Suprapubic skin (tissue), 4 donors: ENCODE measurements at regions not wholly inside any gene's neighbourhood (a gene's known extent, or its start where the extent isn't known, plus 50 kb on each side); places are given as distances from the start of the nearest gene placed in this dataset.
"Not testable (repeated sequence)": the region's sequence is repeated elsewhere in the genome, so short reads cannot be mapped to it uniquely, and the experiment has no call there.

Experiments
- DNase-seq, 2 donors: peaks; one replicate each; pipeline ENCODE4 v3.0.0-alpha.2; 2019; ENCODE audit warnings: low spot score in 2 of 2
- H3K27ac ChIP-seq: fragments of 200-600 bp; sonication (generic); one replicate; pipeline ENCODE4 v1.5.1; 2019
- H3K27me3 ChIP-seq: fragments of 200-600 bp; sonication (generic); one replicate; pipeline ENCODE4 v1.5.1; 2019
- H3K36me3 ChIP-seq: fragments of 200-600 bp; sonication (generic); one replicate; pipeline ENCODE4 v1.5.1; 2019
- H3K4me1 ChIP-seq: fragments of 200-600 bp; sonication (generic); one replicate; pipeline ENCODE4 v1.5.1; 2019
- H3K4me3 ChIP-seq: fragments of 200-600 bp; sonication (generic); one replicate; pipeline ENCODE4 v1.5.1; 2019; ENCODE audit warnings: mild to moderate bottlenecking
- H3K9me3 ChIP-seq: fragments of 200-600 bp; sonication (generic); one replicate; pipeline ENCODE4 v1.5.1; 2019
- EP300 ChIP-seq: sonication (generic); formaldehyde crosslinking; IDR thresholded peaks from one replicate; pipeline ENCODE4 v1.6.1; 2017; ENCODE audit warnings: antibody characterized with exemption
- POLR2A ChIP-seq, 2 donors: fragments of 450-650 bp; IDR thresholded peaks; one replicate each; pipeline ENCODE4 v1.6.1; 2017; ENCODE audit warnings: antibody characterized with exemption in 2 of 2, mild to moderate bottlenecking in 2 of 2, moderate library complexity in 2 of 2
- POLR2AphosphoS5 ChIP-seq, 3 donors: sonication (generic); formaldehyde crosslinking; IDR thresholded peaks; one replicate each; pipeline ENCODE4 v1.6.1; 2017; ENCODE audit warnings: antibody characterized with exemption in 3 of 3
- WGBS: methylation state at CpG from one replicate; pipeline ENCODE4 v1.1.5; 2018; 5-methylcytosine and 5-hydroxymethylcytosine counted together
- TF ChIP-seq, protein P1 (sequence below), 2 donors: fragments of 200-600 bp in 1 of 2; fragments of 450-650 bp in 1 of 2; sonication (generic) in 1 of 2; IDR thresholded peaks; one replicate each; pipeline ENCODE4 v1.5.1; 2016 to 2019; ENCODE audit warnings: antibody characterized with exemption in 2 of 2, mild to moderate bottlenecking in 1 of 2, moderate library complexity in 1 of 2

DNA sequence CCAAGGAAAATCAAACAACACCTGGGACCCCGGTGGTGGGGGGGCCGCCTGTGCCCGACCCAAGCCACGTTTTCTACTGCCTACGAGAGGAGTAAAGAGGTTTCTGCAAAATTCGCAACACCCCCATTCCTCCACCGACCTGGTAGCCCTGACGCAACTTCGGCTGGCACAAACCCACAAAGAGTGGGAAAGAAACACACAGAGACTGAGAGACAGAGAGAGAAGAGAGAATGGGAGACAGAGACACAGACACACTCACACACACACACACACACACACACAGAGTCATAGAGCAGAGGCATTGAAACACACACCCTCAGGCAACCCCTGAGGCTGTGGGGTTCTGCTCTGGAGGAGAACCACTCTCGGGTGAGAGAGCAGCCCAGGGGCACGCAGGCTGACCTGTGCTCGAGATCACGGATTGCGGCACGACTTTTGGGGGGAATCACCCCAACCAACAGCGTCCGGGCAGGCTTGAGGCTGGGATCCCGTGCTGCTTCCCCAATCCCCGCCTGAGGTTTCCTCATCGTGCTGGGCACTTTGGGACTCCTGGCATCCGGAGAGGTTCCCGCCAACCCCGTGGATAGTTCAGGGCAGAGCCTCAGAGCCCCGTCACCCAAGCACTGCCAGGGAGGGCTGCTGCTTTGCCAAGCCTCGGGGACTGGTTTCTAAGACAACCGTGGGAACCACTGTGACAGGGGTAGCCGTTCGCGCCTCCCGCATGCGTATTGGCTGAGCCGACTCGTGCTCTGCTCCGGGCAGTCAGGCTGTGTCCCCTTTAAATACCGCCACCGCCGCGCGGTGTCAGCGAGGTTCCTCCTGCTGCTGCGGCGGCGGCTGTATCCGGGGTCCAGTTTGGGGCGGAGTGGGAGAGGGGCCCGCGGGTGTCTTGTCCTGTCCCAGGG lies 682.4 kb upstream of the TPTE start:
- H3K4me1 ChIP-seq: no peaks in the 10 kb centered on the region
- peaks cover 18% of the 10 kb centered on the region for H3K9me3 ChIP-seq
- 75% methylated on average over 47 of the region's 47 CpGs for WGBS
- no peak overlapping the region for H3K4me3 ChIP-seq
- no peaks in the 10 kb centered on the region for H3K36me3 ChIP-seq
- TF ChIP-seq POLR2AphosphoS5 (IDR thresholded peaks at IDR 0.05) (no peak), POLR2A (IDR thresholded peaks at IDR 0.05) (no peak), EP300 (no peak)
- TF ChIP-seq, protein P1, sequence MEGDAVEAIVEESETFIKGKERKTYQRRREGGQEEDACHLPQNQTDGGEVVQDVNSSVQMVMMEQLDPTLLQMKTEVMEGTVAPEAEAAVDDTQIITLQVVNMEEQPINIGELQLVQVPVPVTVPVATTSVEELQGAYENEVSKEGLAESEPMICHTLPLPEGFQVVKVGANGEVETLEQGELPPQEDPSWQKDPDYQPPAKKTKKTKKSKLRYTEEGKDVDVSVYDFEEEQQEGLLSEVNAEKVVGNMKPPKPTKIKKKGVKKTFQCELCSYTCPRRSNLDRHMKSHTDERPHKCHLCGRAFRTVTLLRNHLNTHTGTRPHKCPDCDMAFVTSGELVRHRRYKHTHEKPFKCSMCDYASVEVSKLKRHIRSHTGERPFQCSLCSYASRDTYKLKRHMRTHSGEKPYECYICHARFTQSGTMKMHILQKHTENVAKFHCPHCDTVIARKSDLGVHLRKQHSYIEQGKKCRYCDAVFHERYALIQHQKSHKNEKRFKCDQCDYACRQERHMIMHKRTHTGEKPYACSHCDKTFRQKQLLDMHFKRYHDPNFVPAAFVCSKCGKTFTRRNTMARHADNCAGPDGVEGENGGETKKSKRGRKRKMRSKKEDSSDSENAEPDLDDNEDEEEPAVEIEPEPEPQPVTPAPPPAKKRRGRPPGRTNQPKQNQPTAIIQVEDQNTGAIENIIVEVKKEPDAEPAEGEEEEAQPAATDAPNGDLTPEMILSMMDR (IDR thresholded peaks at IDR 0.05): no peak
- H3K27me3 ChIP-seq: no peaks in the 10 kb centered on the region
- H3K27ac ChIP-seq: no peak overlapping the region
- peak; percentile 68 to 85 for DNase-seq

DNA sequence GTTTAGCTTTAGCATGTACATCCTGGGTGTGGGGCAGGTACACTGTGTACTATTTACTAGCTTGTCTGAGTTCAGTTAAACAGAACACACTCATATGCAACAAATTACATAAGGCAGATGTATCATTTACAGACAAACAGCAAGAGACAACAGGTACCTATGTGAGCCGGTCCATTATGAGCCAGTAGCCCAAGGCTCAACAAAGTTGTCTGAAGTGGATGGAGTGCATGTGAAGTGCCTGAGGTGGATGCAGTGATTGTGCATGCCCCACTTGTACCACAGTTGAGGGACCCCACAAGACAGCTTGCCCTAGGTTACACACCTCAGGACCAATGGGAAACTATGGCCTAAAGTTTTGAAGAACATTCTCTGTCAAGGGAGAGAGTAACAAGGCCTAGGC lies 677.3 kb upstream of the TPTE start:
- peaks cover 33% of the 10 kb centered on the region for H3K9me3 ChIP-seq
- DNase-seq, H3K4me3 ChIP-seq, H3K27me3 ChIP-seq, H3K36me3 ChIP-seq, H3K4me1 ChIP-seq, H3K27ac ChIP-seq: not testable (repeated sequence)
- 90% methylated on average over 1 of the region's 1 CpG for WGBS

DNA sequence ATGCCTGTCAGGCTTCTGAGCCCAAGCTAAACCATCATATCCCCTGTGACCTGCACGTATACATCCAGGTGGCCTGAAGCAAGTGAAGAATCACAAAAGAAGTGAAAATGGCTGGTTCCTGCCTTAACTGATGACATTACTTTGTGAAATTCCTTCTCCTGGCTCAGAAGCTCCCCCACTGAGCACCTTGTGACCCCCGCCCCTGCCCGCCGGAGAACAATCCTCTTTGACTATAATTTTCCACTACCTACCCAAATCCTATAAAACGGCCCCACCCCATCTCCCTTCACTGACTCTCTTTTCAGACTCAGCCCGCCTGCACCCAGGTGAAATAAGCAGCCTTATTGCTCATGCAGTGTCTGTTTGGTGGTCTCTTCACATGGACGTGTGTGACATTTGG lies 673.9 kb upstream of the TPTE start:
- not testable (repeated sequence) for H3K4me3 ChIP-seq, H3K27ac ChIP-seq, H3K36me3 ChIP-seq, H3K4me1 ChIP-seq, H3K27me3 ChIP-seq, DNase-seq
- WGBS: 74% methylated on average over 7 of the region's 7 CpGs
- H3K9me3 ChIP-seq: peaks cover 40% of the 10 kb centered on the region

DNA sequence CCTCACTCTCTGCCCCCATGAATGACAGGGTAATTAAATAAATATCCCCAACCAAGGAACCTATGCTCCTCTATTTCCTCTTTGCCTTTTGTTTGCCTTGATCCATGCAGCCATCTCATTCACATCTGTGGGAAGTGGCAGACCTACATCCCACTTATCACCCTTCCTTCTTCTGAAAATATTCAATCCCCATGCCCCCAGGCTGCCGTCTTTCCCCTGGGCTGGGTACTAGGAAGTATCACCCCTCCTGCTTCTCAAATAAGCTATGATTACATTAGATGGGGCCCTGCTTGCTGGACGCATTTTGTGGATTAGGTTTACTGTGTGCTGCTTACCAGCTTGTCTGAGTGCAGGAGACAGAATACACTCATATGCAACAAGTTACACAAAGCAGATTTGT lies 670.2 kb upstream of the TPTE start:
- H3K36me3 ChIP-seq, H3K27me3 ChIP-seq, H3K27ac ChIP-seq, H3K4me1 ChIP-seq, DNase-seq, H3K4me3 ChIP-seq: not testable (repeated sequence)
- peaks cover 33% of the 10 kb centered on the region for H3K9me3 ChIP-seq
- WGBS: 61% methylated on average over 2 of the region's 2 CpGs

DNA sequence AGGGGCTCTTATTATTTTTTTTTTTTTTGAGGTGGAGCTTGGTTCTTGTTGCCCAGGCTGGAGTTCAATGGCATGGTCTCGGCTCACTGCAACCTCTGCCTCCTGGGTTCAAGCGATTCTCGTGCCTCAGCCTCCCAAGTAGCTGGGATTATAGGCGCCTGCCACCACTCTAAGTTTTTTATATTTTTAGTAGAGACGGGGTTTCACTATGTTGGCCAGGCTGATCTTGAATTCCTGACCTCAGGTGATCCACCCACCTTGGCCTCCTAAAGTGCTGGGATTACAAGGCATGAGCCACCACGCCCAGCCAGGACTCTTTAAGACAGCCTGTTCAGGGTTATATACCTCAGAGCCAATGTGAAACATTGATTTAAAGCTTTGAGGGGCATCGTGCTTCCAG lies 669.7 kb upstream of the TPTE start:
- 64% methylated on average over 7 of the region's 7 CpGs for WGBS
- H3K4me1 ChIP-seq, DNase-seq, H3K27me3 ChIP-seq, H3K4me3 ChIP-seq, H3K36me3 ChIP-seq, H3K27ac ChIP-seq: not testable (repeated sequence)
- peaks cover 33% of the 10 kb centered on the region for H3K9me3 ChIP-seq

DNA sequence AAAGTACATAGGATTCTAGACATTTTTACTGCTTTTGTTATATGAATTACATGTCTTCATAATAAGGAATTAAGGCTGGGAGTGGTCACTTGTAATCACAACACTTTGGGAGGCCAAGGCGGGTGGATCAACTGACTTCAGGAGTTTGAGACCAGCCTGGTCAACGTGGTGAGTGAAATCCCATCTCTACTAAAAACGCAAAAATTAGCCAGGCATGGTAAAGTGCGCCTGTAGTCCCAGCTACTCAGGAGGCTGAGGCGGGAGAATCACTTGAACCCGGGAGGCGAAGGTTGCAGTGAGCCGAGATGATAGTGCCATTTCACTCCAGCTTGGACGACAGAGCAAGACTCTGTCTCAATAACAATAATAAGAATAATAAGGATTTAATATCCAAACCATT lies 663.8 kb upstream of the TPTE start:
- H3K4me1 ChIP-seq, H3K36me3 ChIP-seq, H3K27ac ChIP-seq, DNase-seq, H3K4me3 ChIP-seq, H3K27me3 ChIP-seq: not testable (repeated sequence)
- 61% methylated on average over 9 of the region's 9 CpGs for WGBS
- H3K9me3 ChIP-seq: peaks cover 14% of the 10 kb centered on the region

DNA sequence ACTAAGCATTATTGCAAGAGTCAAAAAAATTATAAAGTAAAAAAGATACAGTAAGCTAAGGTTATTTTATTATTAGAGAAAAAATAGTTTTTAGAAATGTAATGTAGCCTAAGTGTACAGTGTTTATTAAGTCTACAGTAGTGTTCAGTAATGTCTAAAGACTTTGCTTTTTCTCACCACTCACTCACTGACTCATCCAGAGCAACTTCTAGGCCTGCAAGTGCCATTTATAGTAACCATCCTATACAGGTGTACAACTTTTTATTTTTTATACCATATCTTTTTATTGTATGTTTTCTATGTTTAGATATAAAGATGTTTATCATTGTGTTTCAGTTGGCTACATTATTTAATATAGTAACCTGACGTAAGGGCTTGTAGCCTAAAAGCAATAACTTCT lies 661.5 kb upstream of the TPTE start:
- 87% methylated on average over 1 of the region's 1 CpG for WGBS

DNA sequence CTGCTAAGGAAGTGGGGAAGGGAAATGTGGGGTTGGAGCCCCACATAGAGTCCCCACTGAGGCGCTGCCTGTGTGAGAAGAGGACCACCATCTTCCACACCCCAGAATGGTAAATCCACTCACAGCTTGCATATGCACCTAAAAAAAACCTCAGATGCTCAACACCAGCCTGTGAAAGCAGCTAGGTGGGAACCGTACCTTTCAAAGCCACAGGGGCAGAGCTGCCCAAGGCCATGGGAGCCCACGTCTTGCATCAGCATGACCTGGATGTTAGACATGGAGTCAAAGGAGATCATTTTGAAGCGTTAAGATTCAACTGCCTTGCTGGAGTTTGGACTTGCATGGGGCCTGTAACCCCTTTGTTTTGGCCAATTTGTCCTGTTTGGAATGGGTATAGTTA lies 658.9 kb upstream of the TPTE start:
- H3K9me3 ChIP-seq: peaks cover 32% of the 10 kb centered on the region
- 57% methylated on average over 4 of the region's 4 CpGs for WGBS
- not testable (repeated sequence) for H3K36me3 ChIP-seq, H3K27ac ChIP-seq, H3K4me1 ChIP-seq, DNase-seq, H3K27me3 ChIP-seq, H3K4me3 ChIP-seq

More for the DNA sequence above, 661.5 kb upstream of the TPTE start:
- H3K9me3 ChIP-seq: peaks cover 20% of the 10 kb centered on the region
- not testable (repeated sequence) for H3K4me3 ChIP-seq, H3K4me1 ChIP-seq, H3K36me3 ChIP-seq, H3K27ac ChIP-seq, H3K27me3 ChIP-seq, DNase-seq

DNA sequence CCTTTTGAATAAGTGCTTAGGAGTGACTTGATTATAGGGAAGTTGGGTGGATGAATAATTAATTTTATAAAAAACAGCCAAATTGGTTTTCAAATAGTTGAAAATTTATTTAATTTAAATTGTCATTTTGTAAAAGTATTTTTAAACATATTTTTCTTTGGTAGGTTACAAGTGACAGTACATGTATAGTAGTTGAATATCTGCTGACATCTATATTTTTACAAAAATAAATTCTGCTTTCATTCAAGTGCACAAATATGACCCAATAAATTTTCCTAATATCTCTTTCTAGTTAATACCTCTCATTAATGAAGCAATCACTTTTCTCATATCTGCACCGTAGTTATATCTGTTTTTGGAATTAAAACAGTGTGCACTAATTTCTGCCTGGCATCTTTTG lies 653.6 kb upstream of the TPTE start:
- not testable (repeated sequence) for H3K36me3 ChIP-seq, H3K4me3 ChIP-seq, H3K4me1 ChIP-seq, DNase-seq, H3K27me3 ChIP-seq, H3K27ac ChIP-seq
- 76% methylated on average over 1 of the region's 1 CpG for WGBS
- H3K9me3 ChIP-seq: peaks cover 32% of the 10 kb centered on the region

DNA sequence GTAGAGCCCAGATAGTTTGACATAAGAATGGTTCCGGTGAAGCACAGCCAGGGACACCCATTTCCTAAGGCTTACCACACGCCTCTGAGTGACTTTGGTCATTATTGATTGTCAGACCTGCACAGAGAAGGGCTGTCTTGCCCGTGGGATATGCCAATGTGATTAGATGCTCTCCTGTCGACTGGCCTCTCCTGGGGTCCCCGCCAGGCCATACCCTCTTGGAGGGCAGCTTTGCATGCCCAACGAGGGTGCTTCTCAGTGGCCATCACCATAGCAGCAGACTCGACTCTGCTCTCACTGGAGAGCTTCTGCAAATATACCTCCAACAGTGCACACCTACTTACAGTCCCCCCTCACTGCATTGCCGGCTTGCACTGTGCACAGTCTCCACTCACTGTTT lies 648.3 kb upstream of the TPTE start:
- 55% methylated on average over 8 of the region's 8 CpGs for WGBS
- not testable (repeated sequence) for H3K27ac ChIP-seq, H3K4me1 ChIP-seq, DNase-seq, H3K27me3 ChIP-seq, H3K36me3 ChIP-seq, H3K4me3 ChIP-seq
- H3K9me3 ChIP-seq: peaks cover 29% of the 10 kb centered on the region

DNA sequence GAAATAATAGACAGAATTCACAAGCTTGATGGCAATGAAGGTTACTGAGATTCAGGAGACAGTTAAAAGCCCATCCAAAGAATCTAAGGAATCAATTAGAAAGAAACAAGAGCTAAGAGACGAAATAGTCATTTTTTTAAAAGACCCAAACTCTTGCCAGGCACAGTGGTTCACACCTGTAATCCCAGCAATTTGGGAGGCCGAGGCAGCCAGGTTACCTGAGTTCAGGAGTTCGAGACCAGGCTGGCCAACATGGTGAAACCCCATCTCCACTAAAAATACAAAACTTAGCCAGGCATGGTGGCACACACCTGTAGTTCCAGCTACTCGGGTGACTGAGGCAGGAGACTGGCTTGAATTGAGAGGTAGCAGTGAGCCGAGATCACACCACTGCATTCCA lies 647.2 kb upstream of the TPTE start:
- H3K4me3 ChIP-seq, H3K36me3 ChIP-seq, H3K4me1 ChIP-seq, DNase-seq, H3K27me3 ChIP-seq, H3K27ac ChIP-seq: not testable (repeated sequence)
- WGBS: 63% methylated on average over 5 of the region's 5 CpGs
- peaks cover 25% of the 10 kb centered on the region for H3K9me3 ChIP-seq

DNA sequence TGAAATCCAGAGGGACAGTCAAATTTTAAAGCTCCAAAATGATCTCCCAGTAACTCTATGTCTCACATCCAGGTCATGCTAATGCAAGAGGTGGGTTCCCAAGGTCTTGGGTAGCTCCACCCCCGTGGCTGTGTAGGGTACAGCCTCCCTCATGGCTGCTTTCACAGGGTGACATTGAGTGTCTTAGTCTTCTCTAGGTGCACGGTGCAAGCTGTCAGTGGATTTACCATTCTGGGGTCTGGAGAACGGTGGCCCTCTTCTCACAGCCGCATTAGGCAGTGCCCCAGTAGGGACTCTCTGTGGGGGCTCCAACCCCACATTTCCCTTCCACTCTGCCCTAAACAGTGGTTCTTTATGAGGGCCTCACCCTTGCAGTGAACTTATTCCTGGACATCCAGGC lies 640.0 kb upstream of the TPTE start:
- not testable (repeated sequence) for H3K27ac ChIP-seq, H3K4me3 ChIP-seq, DNase-seq, H3K27me3 ChIP-seq, H3K4me1 ChIP-seq, H3K36me3 ChIP-seq
- H3K9me3 ChIP-seq: peaks cover 42% of the 10 kb centered on the region
- WGBS: 65% methylated on average over 4 of the region's 4 CpGs

DNA sequence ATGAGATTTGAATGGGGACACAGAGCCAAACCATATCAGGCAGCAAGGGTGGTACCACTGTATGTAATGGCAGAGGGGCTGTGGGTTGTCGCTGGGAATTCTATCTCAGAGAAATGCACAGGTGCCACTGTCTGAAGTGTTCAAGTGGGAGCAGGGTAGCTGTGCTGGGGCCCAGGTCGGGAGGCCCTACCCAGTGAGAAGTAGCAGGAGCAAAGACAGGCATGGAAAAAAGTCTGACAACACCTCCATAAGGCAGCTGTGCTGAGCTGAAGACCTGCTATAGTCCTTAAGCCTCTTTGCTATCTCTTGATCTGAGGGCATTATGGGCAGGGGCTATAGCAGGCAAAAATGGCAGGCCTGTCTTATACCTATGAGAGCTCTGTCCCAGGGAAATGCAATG lies 638.3 kb upstream of the TPTE start:
- not testable (repeated sequence) for DNase-seq, H3K27ac ChIP-seq, H3K27me3 ChIP-seq, H3K36me3 ChIP-seq, H3K4me1 ChIP-seq, H3K4me3 ChIP-seq
- peaks cover 36% of the 10 kb centered on the region for H3K9me3 ChIP-seq
- 35% methylated on average over 2 of the region's 2 CpGs for WGBS
